NCI-H2029 treated with DMSO at 0.1 percent for 48 hours (cell line): ENCODE measurements at regions not wholly inside any gene's neighbourhood (a gene's known extent, or its start where the extent isn't known, plus 50 kb on each side); places are given as distances from the start of the nearest gene placed in this dataset.

Source experiments
- DNase-seq: peaks from one replicate; lab custom pipeline; 2025; lab: John Stamatoyannopoulos, UW

DNA sequence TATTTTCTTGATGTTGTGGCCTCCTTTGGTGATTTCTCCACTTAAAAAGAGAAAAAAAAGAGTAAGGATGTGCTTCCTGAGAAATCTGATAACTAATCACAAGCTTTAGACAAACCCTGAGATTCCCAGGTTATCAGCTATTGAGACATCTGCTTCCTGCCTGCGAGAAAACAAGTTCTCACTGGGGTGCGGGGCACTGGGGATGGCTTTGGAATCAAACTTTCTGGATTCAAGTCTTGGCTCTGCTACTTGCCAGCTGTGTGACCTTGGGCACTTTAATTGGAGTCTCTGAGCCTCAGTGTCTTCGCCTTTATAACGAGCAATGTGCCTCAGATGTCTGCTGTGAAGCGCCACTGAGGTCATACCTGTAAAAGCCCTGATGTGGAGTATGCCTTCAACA is 152.5 kb upstream of the NAV2 start:
- DNase-seq, result no peak

- no peak for DNase-seq
These were observed 152.9 kb upstream of the NAV2 start for GRCh38 chr11:19559746-19560145.

DNA sequence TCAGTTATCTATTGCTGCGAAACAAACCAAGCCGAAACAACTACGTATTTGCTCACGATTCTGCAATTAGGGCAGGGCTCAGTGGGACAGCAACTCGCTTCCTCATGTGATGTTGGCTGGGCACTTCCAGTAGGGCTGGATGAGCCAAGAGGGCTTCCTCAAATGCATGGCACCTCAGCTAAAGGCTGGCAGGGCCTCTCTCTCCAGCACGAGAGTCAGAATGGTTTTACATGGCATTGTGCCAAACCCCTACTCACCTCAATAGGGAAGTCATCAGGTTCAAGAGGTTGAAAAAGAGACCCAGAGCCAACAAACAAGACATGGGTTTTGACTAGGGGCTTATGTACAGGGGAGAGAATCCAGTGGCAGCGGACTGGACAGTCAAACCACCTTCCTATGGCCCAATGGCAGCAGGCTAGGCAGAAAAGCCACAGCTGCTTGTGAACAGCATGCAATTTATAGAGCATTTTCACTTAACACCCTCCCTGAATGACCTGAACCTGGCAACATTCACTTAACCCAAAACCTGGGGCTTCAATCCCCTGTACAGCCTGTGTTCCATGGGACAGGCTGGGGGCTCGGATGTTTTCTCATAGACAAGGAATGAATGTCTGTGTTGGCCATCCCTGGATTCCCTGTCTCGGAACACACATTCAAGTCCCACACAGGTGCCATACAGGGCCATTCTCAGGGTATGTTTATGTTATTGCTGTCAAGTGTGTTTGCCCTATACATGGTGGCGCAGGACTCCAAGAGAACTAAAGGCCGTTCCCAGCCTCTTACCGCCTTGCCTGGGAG is 154.2 kb upstream of the NAV2 start:
- peak; percentile 83 for DNase-seq

GRCh38 chr11:19557720-19558140 is 154.9 kb upstream of the NAV2 start:
- DNase-seq, result peak; percentile 55

DNA sequence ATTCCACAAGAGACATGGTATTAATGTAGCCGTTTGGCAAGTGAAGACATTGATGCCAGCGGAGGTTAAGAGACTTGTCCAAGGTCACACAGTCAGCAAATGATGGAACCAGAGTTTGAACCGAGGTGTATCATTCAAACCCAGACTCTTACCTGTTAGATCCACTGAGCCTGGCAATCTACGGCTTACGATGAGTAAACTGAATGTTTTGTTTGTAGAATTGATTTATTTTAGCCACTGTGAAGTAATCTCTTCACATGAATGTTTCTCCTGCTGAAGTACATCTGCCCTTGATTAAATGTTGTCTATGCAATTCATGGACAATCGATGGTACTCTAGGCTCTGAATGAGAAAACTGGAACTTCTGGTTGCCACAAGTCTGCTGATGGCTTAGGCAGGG is 155.5 kb upstream of the NAV2 start:
- peak; percentile 55 for DNase-seq

- no peak for DNase-seq
These were observed 157.4 kb upstream of the NAV2 start for GRCh38 chr11:19555266-19555665.

DNA sequence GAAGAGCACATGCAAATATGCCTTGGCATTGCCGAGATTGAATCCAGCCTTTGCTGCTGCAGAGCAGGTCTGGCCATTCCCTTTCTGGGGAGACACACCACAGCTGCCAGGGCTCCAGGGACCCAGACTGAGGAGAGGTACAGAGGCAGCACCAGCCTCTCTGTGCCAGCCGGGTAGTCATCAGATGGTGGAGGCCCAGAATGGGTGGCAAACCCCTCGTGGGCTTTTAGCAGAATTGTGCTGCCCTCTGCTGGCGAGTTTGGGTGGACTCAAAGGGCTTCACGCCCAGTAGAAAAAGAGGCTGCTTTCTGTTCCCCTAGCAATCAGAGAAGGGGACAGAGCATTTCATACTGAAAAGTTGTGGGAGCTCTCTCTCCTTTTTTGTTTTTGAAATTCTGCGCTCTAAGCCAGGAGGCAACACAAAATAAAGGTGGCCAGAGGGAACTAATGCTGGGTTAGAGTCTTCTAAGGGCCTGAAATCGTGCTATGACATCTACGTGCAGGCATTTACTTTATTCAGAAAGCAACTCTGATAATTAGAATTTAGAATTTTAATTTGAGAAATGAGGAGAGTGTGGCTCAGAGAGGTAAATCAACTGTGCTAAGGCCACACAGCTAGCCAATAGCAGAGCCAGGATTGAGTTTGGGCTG is 158.8 kb upstream of the NAV2 start:
- DNase-seq, result peak; percentile 75

- no peak for DNase-seq
These were observed 159.9 kb upstream of the NAV2 start for GRCh38 chr11:19552656-19553260.

DNA sequence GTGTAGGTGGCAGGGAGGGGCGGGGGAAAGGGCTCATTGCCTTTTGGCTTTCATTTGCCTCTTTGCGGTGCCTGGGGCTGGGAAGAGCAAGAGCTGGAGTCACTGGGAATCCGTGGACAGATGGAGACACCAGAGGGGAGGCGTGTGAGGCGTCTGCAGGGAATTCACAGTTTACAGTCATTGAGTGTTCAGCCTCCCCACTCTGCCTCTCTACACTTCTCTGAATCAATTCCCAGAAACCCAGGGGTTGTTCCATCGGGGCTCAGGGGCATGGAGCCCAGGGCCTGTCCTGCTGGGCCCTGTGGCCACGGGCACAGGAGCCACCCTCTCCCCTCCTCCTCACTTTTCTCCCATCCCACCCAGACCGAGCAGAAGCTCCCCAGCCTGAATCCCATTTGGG is 160.5 kb upstream of the NAV2 start:
- no peak for DNase-seq

DNA sequence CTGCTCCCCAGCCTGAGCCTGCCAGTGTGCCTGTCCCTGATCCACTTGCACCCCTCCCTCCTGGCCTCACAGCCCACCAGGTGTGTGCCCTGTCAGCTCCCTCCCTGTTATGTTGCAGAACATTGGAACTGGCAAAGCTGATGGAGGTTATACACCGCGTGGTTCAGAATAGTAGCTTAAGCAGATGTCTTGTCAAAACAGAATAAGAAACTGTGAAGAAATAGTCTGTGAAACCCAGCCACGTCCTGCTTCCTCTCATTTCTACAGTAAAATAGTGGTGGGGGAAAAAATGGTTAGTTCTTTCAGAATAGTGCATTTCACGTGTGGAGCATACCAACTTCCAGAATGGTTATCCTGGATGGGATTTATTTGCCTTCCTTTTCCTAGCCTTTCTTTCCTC is 161.2 kb upstream of the NAV2 start:
- DNase-seq, result no peak

DNA sequence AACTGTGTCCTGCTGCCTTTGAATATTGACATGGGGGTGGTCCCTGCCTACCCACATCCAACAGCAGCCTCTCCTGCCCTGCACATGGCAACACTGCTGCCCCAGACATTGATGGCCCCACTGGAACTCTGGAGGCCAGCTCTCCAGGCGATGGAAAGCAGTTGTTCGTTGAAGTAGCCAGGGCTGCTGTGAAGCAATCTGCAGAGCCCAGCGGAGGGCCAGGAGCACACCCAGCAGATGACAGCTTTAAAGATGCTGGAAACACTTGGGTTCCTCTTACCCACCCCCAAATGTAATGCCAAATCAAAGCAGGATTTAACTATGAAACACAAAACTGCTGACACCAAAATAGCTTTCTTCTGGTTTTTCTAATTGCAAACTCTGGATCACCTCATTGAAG is 165.6 kb upstream of the NAV2 start:
- DNase-seq, result no peak

DNA sequence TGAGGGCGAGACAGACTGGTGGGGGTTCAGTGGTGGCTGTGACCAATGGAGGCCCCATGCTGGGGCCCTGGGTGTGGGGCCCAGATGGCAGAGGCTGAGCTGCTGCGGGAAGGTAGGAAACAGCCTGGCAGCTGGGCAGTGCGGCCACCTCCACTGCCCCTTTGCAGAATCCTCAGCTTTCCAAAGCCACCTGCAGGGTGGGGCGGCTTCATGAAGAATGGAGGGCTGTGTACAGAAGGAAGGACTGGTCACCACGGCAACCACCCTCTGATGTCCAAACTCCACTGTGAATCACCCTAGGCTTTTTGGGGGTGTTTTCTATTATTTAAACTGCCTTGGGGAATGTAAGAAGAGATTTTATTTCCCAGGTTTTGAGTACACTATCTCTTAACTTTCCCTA is 166.3 kb upstream of the NAV2 start:
- DNase-seq, result no peak

DNA sequence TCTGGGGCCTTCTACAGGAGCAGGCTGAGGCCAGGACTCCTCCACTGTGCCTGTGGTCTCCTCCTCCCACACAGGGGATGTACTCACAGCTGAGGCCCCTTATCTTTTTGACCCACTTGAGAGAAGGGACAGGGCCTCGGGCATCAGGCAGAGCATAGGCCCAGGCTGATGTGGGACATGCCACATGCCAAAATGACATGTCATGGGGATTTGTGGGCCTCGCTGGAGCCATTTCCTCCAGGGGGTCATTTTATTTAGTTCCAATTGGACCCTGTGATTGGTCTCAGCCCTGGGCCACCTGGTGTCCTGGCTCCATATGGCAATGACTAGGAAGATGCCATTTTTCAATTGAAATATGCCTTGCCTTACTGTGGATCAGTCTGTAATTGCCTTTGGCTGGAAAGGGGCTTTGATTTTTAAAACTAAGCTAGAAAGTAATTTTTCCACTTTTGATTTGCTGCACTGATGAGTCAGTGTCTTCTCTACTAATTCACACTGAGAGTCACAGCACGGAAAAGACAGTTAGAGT is 171.1 kb upstream of the NAV2 start:
- DNase-seq, result no peak

DNA sequence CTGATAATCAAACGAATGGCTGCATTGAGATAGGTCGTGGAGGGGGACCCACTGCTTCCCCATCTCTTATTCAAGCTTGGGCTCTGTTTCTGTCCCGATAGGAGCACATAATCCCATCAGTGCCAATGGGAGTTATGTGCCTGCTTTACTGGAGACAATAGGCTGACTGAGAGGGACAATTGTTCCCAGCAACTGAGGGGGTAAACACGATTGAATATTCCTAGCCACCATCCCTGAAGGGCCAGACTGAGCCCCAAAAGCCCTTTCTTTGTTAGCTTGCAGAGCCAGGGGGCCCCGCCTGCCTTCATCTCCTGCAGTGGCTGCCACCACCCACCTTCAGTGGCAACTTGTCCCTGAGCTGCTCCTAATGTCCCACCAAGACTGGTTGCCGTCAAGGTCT is 172.8 kb upstream of the NAV2 start:
- no peak for DNase-seq

DNA sequence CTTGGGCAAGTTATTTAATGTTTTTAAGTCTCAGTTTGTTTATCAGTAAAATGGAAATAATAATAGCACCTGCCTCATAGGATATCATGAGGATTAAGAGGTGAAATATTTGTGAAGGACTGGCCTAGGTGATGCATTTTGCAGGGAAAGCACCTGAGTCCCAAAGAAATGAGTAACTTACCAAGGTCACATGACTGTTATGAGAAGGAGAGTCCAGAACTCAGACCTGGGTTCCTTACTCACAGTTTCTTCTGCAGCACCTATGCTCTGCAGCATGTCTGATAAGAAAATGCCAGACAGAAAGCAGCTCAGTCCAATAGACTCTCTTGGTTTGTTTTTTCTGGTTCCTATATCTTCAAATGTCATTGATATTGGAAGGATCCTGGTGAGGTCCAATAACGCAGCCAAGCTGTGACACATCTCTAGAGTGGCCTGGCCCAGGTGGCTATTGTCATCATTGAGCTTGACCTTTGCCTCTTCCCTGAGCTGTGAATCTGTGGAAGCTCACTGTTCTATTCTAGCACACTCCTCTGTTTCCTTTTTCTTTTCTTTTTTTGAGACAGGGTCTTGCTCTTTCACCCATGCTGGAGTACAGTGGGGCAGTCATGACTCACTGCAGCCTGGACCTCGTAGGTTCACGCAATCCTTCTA is 174.7 kb upstream of the NAV2 start:
- no peak for DNase-seq

DNA sequence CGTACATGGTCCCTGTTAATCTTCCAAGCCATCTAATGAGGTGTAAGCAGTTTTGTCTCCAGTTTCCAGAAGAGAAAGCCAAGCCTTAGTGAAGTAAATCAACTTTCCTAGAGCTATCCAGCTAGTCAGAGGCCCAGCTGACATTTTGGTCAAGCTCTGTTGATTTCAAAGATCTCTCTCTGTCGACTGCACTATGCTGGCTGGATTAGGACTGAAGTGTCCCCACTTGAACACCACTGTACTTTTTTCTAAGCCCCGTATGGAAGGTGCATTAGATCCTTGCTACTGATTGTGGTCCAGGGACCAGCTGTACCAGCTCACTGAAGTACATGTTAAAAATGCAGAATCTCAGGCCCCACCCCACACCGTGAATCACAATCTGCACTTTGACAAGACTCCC is 176.5 kb upstream of the NAV2 start:
- DNase-seq, result no peak

- DNase-seq, result no peak
These were observed 182.1 kb upstream of the NAV2 start for GRCh38 chr11:19530505-19530904.

DNA sequence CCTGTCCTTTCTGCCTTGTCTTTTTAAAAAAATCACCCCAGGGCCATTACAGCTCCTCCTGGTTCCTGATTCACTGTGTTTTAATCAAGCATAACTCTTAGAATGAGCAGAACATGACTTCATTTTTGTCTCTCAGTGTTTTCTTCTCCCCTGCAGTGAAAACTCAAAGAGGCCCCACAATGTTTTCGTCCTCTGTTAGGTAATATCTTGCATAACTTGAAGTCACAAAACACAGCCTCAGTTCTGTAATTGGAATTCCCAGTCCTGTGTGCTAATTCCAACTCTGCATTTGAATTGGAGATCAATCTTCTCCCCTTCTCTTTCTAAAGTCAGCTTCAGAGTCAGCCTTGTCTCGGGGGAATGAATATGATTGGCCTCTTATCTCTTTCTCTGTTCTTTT is 186.5 kb upstream of the NAV2 start:
- DNase-seq, result no peak

GRCh38 chr11:19525714-19526113 is 186.9 kb upstream of the NAV2 start:
- DNase-seq, result no peak

GRCh38 chr11:19525276-19525675 is 187.4 kb upstream of the NAV2 start:
- DNase-seq, result no peak

- DNase-seq, result no peak
These were observed 188.4 kb upstream of the NAV2 start for GRCh38 chr11:19524171-19524671.

DNA sequence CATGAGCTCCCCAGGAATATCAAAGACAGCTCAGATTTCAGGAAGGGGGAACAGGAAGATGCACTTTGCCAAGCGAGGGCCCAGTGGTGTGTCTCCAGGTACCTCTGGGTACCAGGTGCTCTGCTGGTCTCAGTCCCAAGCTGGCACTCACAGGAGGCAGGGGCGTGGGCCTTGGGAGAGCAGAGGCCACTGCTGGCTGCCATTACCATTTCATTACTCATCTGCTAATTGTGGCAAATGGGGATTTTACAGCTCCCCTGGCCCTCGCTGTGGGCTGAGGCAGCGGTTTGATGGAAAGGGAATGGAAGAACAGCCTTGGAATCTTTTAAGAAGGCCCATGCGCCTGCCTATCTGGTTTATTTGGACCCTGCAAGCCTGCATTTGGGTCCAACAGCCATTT is 192.0 kb upstream of the NAV2 start:
- no peak for DNase-seq
